GM19372 (cell line): ENCODE measurements at regions not wholly inside any gene's neighbourhood (a gene's known extent, or its start where the extent isn't known, plus 50 kb on each side); places are given as distances from the start of the nearest gene placed in this dataset.
"Not testable (repeated sequence)": the region's sequence is repeated elsewhere in the genome, so short reads cannot be mapped to it uniquely, and the experiment has no call there.

Experiments
- ATAC-seq: cut with Tn5 transposase; IDR thresholded peaks from one replicate; pipeline ENCODE4 v1.9.1; 2021; ENCODE audit warnings: mild to moderate bottlenecking, low read depth, moderate library complexity; ENCODE audit not compliant: unreplicated experiment

- no peak for ATAC-seq
These were observed 241.7 kb upstream of the KCNN2 start for GRCh38 chr5:114120166-114120565.

GRCh38 chr5:114122852-114123251 lies 239.0 kb upstream of the KCNN2 start:
- ATAC-seq, result no peak

- no peak for ATAC-seq
These were observed 238.2 kb upstream of the KCNN2 start for GRCh38 chr5:114123654-114124053.

DNA sequence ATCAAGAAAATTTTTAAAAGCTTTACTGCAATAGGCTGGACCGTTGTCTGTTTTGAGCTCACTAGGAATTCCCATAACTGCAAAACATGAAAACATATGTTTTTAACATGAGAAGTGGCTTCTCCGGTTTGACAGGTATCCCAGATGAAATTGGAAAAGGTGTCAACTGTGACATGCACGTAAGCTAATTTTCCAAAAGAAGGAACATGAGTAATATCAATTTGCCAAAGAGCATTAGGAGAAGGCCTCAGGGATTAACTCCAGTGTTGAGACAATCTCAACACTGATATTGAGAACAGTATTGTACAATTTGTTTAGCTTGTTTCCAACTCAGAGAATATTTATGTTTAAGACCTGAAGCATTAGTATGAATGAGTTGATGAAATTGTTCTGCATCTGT lies 215.5 kb upstream of the KCNN2 start:
- no peak for ATAC-seq

DNA sequence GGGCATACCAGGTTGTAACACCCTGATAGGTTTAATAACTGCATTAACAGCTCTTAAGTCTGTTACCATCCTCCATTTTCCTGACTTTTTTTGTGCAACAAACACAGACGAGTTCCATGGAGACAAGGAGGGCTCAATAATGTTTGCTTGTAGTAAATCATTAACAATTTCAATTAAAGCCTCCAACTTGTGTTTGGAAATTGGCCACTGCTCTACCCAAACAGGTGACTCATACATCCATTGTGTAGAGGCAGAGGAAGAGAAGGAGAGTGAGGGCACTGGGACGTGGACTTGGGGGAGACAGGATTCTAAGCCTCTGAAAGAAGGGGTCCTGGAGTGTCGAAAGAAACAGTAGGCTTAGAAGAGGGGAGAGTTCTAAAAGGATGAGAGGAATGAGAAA lies 213.6 kb upstream of the KCNN2 start:
- ATAC-seq, result no peak

GRCh38 chr5:114148728-114149127 lies 213.1 kb upstream of the KCNN2 start:
- ATAC-seq, result not testable (repeated sequence)

DNA sequence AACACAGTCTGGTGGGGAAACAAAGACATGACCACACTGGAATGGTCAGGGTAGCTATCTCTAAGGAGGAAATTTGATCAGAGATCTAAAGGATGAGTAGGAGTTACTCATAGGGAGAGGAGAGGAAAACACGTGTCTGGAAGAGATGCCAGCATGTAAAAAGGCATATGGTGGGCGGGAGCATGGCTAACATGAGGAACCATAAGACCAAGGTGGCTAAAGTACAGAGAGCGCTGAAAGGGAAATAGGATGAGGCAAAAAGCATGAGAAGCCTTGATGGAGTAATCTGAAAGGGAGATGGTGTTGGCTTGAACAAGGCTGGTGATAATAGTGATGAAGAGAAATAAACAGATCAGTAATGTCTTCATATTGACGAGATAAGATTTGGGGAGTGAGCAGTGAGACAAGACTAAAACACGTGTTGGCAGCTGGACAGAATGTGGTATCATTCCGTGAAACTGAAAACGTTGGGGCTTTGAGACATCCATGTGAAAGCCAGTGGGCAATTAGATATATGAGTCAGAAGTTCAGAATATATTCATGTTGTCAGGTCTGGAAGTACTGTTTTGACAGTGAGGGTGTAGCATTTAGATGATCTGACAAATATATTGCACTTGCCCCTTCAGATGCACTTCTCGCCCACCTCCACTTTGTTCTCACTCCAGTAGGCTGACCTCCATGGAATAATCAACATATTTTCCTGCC lies 209.1 kb upstream of the KCNN2 start:
- no peak for ATAC-seq

GRCh38 chr5:114153392-114153791 lies 208.5 kb upstream of the KCNN2 start:
- no peak for ATAC-seq

DNA sequence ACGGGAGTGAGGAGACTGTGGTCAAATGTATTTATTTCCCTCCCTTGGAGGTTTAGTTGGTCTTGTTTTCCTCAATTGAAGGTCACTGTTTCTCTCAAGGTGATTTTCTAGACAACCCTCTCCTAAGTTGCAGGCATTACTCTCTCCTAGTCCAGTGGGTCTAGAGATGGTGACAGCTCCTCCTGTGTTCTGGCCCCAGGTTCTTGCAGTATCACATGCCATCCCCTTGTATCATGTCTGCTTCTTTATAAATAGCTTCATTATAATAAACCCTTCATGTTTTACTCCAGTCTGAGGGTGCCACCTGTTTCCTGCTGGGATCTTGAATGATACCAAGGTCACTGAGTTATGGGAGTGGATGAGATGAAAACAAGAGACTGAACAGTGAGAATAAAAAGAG lies 208.0 kb upstream of the KCNN2 start:
- no peak for ATAC-seq

DNA sequence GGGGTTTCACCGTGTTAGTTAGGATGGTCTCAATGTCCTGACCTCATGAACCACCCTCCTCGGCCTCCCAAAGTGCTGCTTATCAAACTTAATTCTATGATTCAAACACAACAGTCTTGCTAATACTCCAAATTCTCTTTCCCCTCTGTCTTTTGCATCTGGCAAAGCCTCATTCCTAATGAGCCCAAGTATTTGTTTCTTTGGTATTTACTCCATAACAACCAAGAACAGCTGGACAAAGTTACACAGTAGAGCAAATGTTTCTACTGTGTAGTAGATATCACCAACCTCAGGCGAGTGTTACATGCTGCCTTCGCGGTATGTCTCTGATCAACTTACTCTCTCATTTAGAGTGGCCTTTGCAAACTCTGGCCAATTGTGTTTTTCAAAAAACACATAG lies 195.8 kb upstream of the KCNN2 start:
- ATAC-seq, result no peak

GRCh38 chr5:114174131-114174530 lies 187.7 kb upstream of the KCNN2 start:
- ATAC-seq, result no peak

DNA sequence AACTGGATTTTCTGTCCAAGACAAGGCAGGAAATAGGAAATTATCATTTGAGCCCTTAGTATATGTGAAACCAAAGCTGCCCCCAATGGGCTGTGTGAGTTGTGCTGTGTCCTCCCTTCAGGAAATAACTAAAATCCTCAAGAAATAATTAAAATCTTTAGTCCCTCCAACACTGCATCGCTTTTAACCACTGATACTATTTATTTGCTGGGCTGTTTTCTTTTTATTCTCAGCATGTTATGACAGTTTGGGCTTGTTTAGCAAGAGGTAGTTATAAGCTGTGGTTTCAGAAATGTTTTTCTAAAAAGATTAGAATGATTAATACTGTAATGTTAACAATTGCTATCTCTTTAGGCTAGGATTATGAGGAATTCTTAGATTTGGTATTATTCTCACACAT lies 187.0 kb upstream of the KCNN2 start:
- ATAC-seq, result no peak

DNA sequence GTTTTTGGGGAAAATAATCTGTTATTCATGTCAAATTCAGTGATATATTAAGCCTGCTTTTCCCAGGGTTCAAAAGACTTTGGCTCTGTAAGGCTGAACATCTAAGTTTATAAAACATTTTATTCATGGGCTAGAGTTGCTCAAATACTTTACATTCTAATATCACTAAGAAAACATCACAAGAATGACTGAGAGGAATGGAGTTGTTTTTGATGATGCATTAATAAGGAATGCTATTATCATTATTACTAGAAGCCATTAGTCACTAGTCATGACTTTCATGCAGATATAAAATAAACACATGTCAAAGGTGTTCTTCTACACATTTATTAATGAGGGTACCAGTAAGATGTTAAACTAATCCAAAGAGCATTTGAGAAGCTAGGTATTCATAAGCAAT lies 185.5 kb upstream of the KCNN2 start:
- no peak for ATAC-seq

GRCh38 chr5:114179134-114179533 lies 182.7 kb upstream of the KCNN2 start:
- no peak for ATAC-seq

GRCh38 chr5:114184006-114184405 lies 177.9 kb upstream of the KCNN2 start:
- no peak for ATAC-seq

DNA sequence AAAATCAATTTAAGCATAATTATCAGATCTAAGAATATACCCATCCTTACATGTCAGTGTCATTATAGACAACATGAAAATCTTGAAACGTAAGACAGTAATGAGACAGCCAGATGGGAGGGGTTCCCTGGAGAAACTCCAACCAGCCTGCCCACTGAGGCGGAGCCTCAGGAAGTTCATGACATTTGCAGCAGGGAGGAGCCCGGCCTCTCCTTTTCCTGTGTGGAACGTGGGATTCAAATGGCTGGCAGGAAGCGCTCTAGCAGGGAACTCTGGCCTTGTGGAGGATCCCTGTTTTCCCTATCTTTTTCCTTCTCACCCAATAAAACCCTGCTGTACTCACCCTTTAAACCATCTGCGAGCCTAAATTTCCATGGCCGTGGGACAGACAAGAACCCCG lies 176.6 kb upstream of the KCNN2 start:
- ATAC-seq, result no peak

- ATAC-seq, result no peak
These were observed 170.4 kb upstream of the KCNN2 start for GRCh38 chr5:114191441-114191840.

GRCh38 chr5:114192108-114192507 lies 169.8 kb upstream of the KCNN2 start:
- ATAC-seq, result no peak

DNA sequence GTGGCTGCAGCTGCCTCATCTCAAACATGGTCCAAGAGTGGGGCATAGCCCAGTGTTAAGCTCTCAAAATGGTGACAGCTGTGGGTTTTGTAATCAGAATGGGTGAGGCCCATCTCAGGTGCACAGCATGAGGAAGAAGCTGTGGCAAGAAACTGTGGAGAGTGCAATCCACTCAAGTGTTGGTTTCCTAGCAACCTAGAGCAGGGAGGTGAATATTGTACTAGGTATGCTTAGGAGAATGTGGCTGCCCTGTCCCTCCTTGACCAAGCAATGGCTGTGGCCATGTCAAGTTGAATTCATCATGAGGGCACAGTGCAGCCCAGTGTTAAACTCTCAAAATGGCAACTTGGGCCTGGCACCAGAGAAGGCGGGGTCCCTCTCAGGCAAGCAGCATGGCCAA lies 160.5 kb upstream of the KCNN2 start:
- no peak for ATAC-seq

DNA sequence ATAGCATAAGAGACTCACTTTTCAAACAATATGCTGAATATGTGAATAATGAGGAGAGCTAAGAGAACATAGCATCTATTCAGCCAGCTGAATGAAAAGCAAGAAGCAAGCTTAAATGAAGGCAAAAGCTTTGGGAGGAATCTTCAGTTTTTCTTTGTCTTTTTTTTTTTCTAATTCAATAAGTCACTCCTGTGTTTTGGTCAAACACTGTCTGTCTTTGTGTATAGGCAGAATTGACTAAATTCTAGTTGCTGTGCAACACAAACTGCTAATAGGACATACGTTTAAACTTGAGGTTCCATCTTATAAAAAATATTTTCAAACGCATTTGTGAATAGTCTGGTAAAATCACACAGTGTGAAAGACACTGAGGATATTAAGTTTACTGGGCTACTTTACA lies 156.9 kb upstream of the KCNN2 start:
- no peak for ATAC-seq

GRCh38 chr5:114206640-114207039 lies 155.2 kb upstream of the KCNN2 start:
- no peak for ATAC-seq

- no peak for ATAC-seq
These were observed 154.3 kb upstream of the KCNN2 start for GRCh38 chr5:114207615-114208014.

GRCh38 chr5:114208120-114208519 lies 153.8 kb upstream of the KCNN2 start:
- no peak for ATAC-seq
